Aorta (tissue), 5 donors: ENCODE measurements at regions not wholly inside any gene's neighbourhood (a gene's known extent, or its start where the extent isn't known, plus 50 kb on each side); places are given as distances from the start of the nearest gene placed in this dataset.
"Not testable (repeated sequence)": the region's sequence is repeated elsewhere in the genome, so short reads cannot be mapped to it uniquely, and the experiment has no call there.

Experiments
- ATAC-seq: fragments of 200-7000 bp; cut with Tn5 transposase; one replicate; pipeline ENCODE4 v1.9.1; 2022; ENCODE audit warnings: moderate library complexity; ENCODE audit not compliant: low FRiP score
- DNase-seq, 2 donors: peaks; one replicate each; pipeline ENCODE4 v3.0.0-alpha.2; 2020
- H3K27ac ChIP-seq, 2 donors: one replicate each; pipeline ENCODE4 v1.5.1; 2013; ENCODE audit warnings: low read length in 2 of 2, mild to moderate bottlenecking in 2 of 2, moderate library complexity in 2 of 2, control low read depth in 1 of 2, inconsistent platforms in 1 of 2, low read depth in 1 of 2
- H3K27me3 ChIP-seq, 2 donors: one replicate each; pipeline ENCODE4 v1.6.1; 2013; ENCODE audit warnings: control low read depth in 1 of 2, low read length in 1 of 2, mild to moderate bottlenecking in 1 of 2, moderate library complexity in 1 of 2; ENCODE audit not compliant: insufficient read depth in 2 of 2, control insufficient read depth in 1 of 2
- H3K36me3 ChIP-seq, 2 donors: one replicate each; pipeline ENCODE4 v1.6.1; 2013; ENCODE audit warnings: control low read depth in 1 of 2, low read length in 1 of 2, mild to moderate bottlenecking in 1 of 2; ENCODE audit not compliant: insufficient read depth in 2 of 2, control insufficient read depth in 1 of 2
- H3K4me1 ChIP-seq, 2 donors: one replicate each; pipeline ENCODE4 v1.6.1; 2013; ENCODE audit warnings: low read length in 2 of 2, control low read depth in 1 of 2, mild to moderate bottlenecking in 1 of 2, moderate library complexity in 1 of 2; ENCODE audit not compliant: insufficient read depth in 2 of 2, control insufficient read depth in 1 of 2
- H3K4me3 ChIP-seq, 2 donors: one replicate each; pipeline ENCODE4 v1.5.1; 2013; ENCODE audit warnings: low read length in 2 of 2, control low read depth in 1 of 2, mild to moderate bottlenecking in 1 of 2
- H3K9me3 ChIP-seq: one replicate; pipeline ENCODE4 v1.6.1; 2013; ENCODE audit warnings: mild to moderate bottlenecking, low read length; ENCODE audit not compliant: control insufficient read depth
- WGBS, 2 donors: extraction: QIAGEN DNeasy Blood & Tissue Kit; methylation state at CpG; one replicate each; pipeline ENCODE4 v1.1.7; 2013; 5-methylcytosine and 5-hydroxymethylcytosine counted together
- intact Hi-C, 2 donors: fragments of 100-400 bp; cut with DNase I; formaldehyde crosslinking; loops; one replicate each; pipeline versions ENCODE4 v1.14.2 to v1.15.0; 2022
- donor health status: healthy with polysubstance abuse.
- donor health status: Bipolar disorder and iron deficiency.
- donor health status: DM: no; HTN: no; CAD: no.
- donor health status: DM: no; HTN: no; CAD: no.
- donor health status: DM: yes; HTN: yes; CAD: no.

DNA sequence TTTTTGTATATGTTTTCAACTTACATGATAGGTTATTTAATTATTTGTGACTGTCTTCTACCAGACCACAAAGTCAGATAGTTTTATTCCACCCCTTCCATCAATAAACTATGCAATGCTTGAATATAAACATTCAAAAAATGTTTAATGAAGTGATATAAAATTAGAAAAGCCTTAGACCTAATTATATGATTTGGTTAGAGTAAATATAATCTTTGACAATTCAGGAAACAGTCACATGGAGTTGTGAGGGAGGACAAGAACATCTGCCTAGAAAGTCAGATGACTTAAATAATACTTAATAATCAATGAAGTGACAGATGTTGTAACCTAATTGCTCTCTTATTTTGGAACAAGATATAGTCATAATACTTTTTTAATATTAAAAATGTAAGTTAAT lies 710.3 kb downstream of the ZBBX start:
- Histone ChIP-seq H3K9me3 (no peaks in the 10 kb centered on the region), H3K36me3 (no peaks in the 10 kb centered on the region), H3K4me3 (no peak overlapping the region), H3K27me3 (no peaks in the 10 kb centered on the region), H3K27ac (no peak overlapping the region), H3K4me1 (no peaks in the 10 kb centered on the region)
- DNase-seq = no peak
- ATAC-seq = no peak
- intact Hi-C loops = no loop called here

DNA sequence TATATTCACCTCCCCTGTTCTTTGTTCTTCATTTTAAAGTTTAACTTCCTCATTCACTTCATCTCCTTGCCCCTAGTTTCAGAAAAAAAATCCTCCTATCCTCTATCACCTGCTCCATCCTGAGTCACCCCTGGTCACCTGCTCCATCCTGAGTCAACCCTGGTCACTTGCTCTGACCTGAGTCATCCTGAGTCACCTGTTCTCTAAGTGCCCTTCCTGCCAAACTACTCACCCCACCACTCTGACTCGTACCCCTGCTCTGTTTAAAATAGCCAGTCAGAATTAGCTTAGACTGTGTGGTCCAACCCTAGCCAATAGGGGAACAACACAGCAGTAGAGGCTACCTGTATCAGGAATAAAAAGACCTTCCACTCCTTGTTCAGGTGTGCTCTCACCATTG lies 716.9 kb downstream of the ZBBX start:
- intact Hi-C loops = no loop called here
- no peak overlapping the region for H3K4me3 ChIP-seq

DNA sequence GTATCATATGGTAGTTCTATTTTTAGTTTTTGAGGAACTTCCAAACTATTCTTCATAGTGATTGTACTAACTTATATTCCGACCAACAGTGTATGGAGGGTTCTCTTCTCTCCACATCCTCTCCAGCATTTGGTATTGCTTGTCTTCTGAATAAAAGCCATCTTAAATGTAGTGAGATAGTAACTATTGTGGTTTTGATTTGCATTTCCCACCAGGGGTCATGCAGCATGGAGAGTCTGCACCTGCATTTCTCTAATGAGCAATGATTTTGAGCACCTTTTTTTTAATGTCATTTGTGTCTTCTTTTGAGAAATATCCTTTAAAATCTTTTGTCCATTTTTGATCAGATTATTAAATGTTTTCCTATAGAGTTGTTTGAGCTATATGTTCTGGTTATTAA lies 718.5 kb downstream of the ZBBX start:
- WGBS, 2 donors = 76 to 80% methylated on average over 1 of the region's 1 CpG

More for the DNA sequence above, 716.9 kb downstream of the ZBBX start:
- 36 to 47% methylated on average over 1 of the region's 1 CpG for WGBS, 2 donors
- Histone ChIP-seq H3K9me3 (peaks cover 2% of the 10 kb centered on the region), H3K4me1 (no peaks in the 10 kb centered on the region), H3K36me3 (no peaks in the 10 kb centered on the region), H3K27ac (no peak overlapping the region), H3K27me3 (no peaks in the 10 kb centered on the region)
- no peak for DNase-seq
- no peak for ATAC-seq

DNA sequence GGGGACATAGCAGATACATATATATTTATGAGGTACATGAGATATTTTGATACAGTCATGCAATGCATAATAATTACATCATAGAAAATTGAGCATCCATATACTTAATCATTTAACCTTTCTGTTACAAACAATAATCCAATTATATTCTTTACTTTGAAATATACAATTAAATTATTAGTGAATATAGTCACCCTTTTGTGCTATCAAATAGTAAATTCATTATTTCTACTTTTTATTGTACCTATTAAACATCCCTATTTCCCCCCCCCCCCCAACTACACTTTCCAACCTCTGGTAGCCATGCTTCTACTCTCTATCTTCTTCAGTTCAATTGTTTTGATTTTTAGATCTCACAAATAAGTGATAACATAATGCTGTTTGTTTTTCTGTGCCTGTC lies 719.1 kb downstream of the ZBBX start:
- ATAC-seq (no peak), DNase-seq (no peak)
- intact Hi-C loops = no loop called here
- H3K4me3 ChIP-seq = no peak overlapping the region
- no peaks in the 10 kb centered on the region for H3K27me3 ChIP-seq
- H3K27ac ChIP-seq = no peak overlapping the region
- peaks cover 2% of the 10 kb centered on the region for H3K9me3 ChIP-seq
- no peaks in the 10 kb centered on the region for H3K4me1 ChIP-seq
- no peaks in the 10 kb centered on the region for H3K36me3 ChIP-seq

More for the DNA sequence above, 718.5 kb downstream of the ZBBX start:
- no peaks in the 10 kb centered on the region for H3K27me3 ChIP-seq
- H3K4me3 ChIP-seq = no peak overlapping the region
- DNase-seq (no peak), ATAC-seq (no peak)
- peaks cover 2% of the 10 kb centered on the region for H3K9me3 ChIP-seq
- no peak overlapping the region for H3K27ac ChIP-seq
- H3K36me3 ChIP-seq = no peaks in the 10 kb centered on the region
- intact Hi-C loops = no loop called here
- H3K4me1 ChIP-seq = no peaks in the 10 kb centered on the region

DNA sequence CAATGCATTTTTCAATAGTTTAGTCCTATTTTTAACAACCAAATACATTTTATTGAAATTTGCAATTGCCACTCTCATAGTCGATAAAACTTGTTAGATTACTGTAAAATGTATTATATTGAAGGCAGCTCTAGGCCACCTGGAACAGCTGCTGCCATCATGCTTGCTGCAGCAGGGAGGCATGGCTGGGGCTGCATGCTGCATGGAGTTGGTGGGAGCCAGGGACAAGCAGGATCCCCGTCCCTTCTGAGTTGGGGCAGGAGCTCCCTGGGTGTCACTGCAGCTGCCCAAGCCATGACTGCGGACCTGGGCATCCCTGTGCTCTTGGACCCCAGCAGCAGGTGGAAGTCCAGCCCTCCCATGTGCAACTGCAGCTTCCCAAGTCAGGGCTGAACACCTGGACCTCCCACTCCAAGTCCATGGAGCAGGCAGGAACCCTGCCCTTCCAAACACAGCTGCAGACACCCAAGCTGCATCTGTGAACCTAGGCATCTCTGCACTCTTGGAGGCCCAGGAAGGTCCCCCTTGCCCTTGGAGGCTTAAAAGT lies 742.0 kb downstream of the ZBBX start:
- intact Hi-C loops = no loop called here
- H3K27ac ChIP-seq = no peak overlapping the region
- no peak overlapping the region for H3K4me3 ChIP-seq
- peak; percentile 15 for ATAC-seq
- H3K4me1 ChIP-seq = no peaks in the 10 kb centered on the region
- H3K9me3 ChIP-seq = no peaks in the 10 kb centered on the region
- H3K27me3 ChIP-seq = no peaks in the 10 kb centered on the region
- 80 to 85% methylated on average over 3 of the region's 3 CpGs for WGBS, 2 donors
- no peaks in the 10 kb centered on the region for H3K36me3 ChIP-seq
- peak in 1 of 2 donors; percentile 55 for DNase-seq

DNA sequence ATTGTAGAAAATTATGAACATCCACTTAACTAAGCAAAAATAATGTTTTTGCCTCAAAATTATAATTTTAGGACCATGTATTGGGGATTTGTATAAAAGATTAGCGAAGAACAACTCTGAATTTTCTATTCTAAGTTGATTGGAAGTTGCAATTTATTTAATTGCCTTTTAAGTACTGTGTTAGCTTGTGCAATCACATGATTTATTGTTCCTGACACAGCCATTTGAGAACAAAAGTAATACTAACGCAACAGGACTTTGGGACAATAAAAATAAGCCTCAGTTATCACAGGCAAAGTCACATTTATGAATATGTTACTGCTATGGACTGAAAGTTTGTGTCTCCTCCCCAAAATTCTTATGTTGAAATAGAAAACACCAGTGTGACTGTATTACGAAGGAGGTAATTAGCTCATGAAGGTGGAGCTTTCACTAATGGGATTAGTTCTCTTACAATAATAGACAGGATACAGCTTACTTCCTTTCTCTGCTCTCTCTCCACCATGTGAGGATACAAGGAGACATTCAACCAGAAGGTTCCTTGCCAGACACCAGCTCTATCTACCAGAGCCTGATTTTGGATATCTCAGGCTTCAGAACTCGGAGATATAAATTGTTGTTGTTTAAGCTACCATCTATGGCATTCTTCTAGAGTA lies 745.9 kb downstream of the ZBBX start:
- Histone ChIP-seq H3K27me3 (no peaks in the 10 kb centered on the region), H3K27ac (no peak overlapping the region), H3K9me3 (no peaks in the 10 kb centered on the region), H3K4me3 (no peak overlapping the region), H3K36me3 (no peaks in the 10 kb centered on the region), H3K4me1 (no peaks in the 10 kb centered on the region)
- ATAC-seq = no peak
- DNase-seq = no peak
- intact Hi-C loops = no loop called here
- whole genome bisulfite sequencing, 2 donors = 66 to 67% methylated on average over 4 of the region's 4 CpGs

DNA sequence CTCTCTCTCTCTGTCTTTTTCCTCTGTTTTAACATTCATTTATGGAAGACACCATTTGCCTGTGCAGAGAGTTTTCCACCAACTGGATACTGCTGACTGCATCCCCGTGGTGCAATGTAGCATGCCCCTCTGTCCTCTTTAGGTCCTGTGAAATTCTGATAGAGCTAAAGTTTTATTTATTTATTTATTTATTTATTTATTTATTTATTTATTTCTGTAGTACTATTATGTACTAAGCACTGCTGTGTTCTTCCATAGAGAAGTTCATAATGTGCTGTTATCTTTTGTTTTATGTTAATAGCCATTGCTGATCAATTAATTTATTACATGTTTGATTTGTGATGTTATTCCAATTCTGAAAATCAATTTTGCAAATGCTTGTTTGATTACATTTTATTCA lies 749.9 kb downstream of the ZBBX start:
- H3K4me1 ChIP-seq = no peaks in the 10 kb centered on the region
- H3K36me3 ChIP-seq = no peaks in the 10 kb centered on the region
- H3K27me3 ChIP-seq = no peaks in the 10 kb centered on the region
- DNase-seq = no peak
- H3K27ac ChIP-seq = no peak overlapping the region
- 80 to 86% methylated on average over 1 of the region's 1 CpG for WGBS, 2 donors
- no peaks in the 10 kb centered on the region for H3K9me3 ChIP-seq
- intact Hi-C loops = no loop called here
- no peak for ATAC-seq
- no peak overlapping the region for H3K4me3 ChIP-seq

DNA sequence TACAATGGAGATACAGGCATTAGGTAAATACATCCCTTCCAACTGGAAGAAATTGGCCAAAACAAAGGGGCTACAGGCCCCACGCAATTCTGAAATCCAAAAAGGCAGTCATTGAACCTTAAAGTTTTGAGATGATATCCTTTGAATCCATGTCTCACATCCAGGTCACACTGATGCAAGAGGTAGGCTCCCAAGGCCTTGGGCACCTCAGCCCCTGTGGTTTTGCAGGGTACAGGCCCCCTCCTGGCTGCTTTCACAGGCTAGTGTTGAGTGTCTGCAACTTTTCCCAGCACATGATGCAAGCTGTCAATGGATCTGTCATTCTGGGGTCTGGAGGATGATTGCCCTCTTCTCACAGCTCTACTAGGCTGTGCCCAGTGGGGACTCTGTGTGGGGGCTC lies 766.7 kb downstream of the ZBBX start:
- 91 to 100% methylated on average over 1 of the region's 1 CpG for WGBS, 2 donors
- no peak for ATAC-seq
- intact Hi-C loops = no loop called here

DNA sequence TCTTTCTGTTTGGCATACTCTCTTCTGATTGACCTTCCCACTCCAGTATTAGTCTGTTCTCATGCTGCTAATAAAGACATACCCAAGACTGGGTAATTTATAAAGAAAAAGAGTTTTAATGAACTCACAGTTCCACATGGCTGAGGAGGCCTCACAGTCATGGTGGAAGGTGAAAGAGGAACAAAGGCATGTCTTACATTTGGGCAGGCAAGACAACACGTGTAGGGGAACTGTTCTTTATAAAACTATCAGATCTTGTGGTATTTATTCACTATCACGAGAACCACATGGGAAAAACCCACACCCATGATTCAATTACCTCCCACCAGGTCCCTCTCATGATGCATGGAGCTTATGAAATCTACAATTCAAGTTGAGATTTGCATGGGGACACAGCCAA lies 767.3 kb downstream of the ZBBX start:
- 69% methylated on average over 2 of the region's 2 CpGs for WGBS, 2 donors

More for the DNA sequence above, 766.7 kb downstream of the ZBBX start:
- Histone ChIP-seq H3K4me1 (no peaks in the 10 kb centered on the region), H3K9me3 (peaks cover 1% of the 10 kb centered on the region), H3K27ac (no peak overlapping the region), H3K36me3 (no peaks in the 10 kb centered on the region), H3K4me3 (no peak overlapping the region), H3K27me3 (no peaks in the 10 kb centered on the region)
- DNase-seq = peak in 1 of 2 donors; percentile 23

More for the DNA sequence above, 767.3 kb downstream of the ZBBX start:
- H3K27ac ChIP-seq, H3K4me3 ChIP-seq, DNase-seq, H3K36me3 ChIP-seq, H3K4me1 ChIP-seq, H3K9me3 ChIP-seq, H3K27me3 ChIP-seq, ATAC-seq, intact Hi-C loops: not testable (repeated sequence)
